IMR-90 (cell line): ENCODE measurements at regions not wholly inside any gene's neighbourhood (a gene's known extent, or its start where the extent isn't known, plus 50 kb on each side); places are given as distances from the start of the nearest gene placed in this dataset.

ENCODE experiments used
- ATAC-seq: fragments of 200-7000 bp; cut with Tn5 transposase; 2 replicates; pipeline ENCODE4 v1.9.1; 2020; ENCODE audit warnings: low read depth, mild to moderate bottlenecking, moderate library complexity
- BruUV-seq: library from RNA; stranded (reverse); fragments of 400-500 nt; replicated peaks from 2 replicates; lab custom pipeline; 2021; lab: Mats Ljungman, UMichigan
- CTCF ChIA-PET: fragments of 300-600 bp; formaldehyde crosslinking; extraction: SDS; loops from one replicate; lab custom pipeline; 2021; ENCODE audit warnings: antibody characterized with exemption; lab: Yijun Ruan, JAX
- POLR2A ChIA-PET: fragments of 300-600 bp; sonication (Branson Sonifier 250); formaldehyde crosslinking; loops from one replicate; lab custom pipeline; 2022; ENCODE audit warnings: antibody characterized with exemption; ENCODE audit not compliant: unreplicated experiment; lab: Charles Lee
- DNase-seq: peaks from one replicate; pipeline ENCODE4 v3.0.0; 2013
- H2AFZ ChIP-seq: replicated peaks from 2 replicates; pipeline ENCODE3; 2013; ENCODE audit warnings: low read length, mild to moderate bottlenecking; ENCODE audit not compliant: poor library complexity
- H2AK5ac ChIP-seq: 2 replicates; pipeline ENCODE4 v1.6.1; 2013; ENCODE audit warnings: low read depth, low read length, inconsistent platforms
- H2AK9ac ChIP-seq: replicated peaks from 2 replicates; pipeline ENCODE3; 2013; ENCODE audit warnings: mild to moderate bottlenecking, low read depth, low read length, moderate library complexity; ENCODE audit not compliant: poor library complexity
- H2BK120ac ChIP-seq: 2 replicates; pipeline ENCODE4 v1.6.1; 2013; ENCODE audit warnings: low read depth, low read length, inconsistent platforms
- H2BK15ac ChIP-seq: 3 replicates; pipeline ENCODE4 v1.6.1; 2013; ENCODE audit warnings: low read depth, low read length, inconsistent platforms
- H2BK20ac ChIP-seq: 2 replicates; pipeline ENCODE4 v1.6.1; 2013; ENCODE audit warnings: low read depth, mild to moderate bottlenecking, inconsistent platforms, low read length, moderate library complexity
- H2BK5ac ChIP-seq: 2 replicates; pipeline ENCODE4 v1.6.1; 2013; ENCODE audit warnings: mild to moderate bottlenecking, low read depth, low read length, inconsistent platforms; ENCODE audit not compliant: poor library complexity, severe bottlenecking
- H3K14ac ChIP-seq: replicated peaks from 2 replicates; pipeline ENCODE4 v1.6.1; 2013; ENCODE audit warnings: low read depth, low read length, inconsistent platforms
- H3K18ac ChIP-seq: 2 replicates; pipeline ENCODE4 v1.6.1; 2013; ENCODE audit warnings: low read depth, low read length, control low read depth
- H3K23ac ChIP-seq: 2 replicates; pipeline ENCODE4 v1.6.1; 2013; ENCODE audit warnings: low read depth, low read length, inconsistent platforms
- H3K27ac ChIP-seq: 2 replicates; pipeline ENCODE4 v1.5.1; 2013; ENCODE audit warnings: mild to moderate bottlenecking, control low read depth, low read length; ENCODE audit not compliant: insufficient read depth
- H3K27me3 ChIP-seq: 2 replicates; pipeline ENCODE4 v1.6.1; 2013; ENCODE audit warnings: low read length; ENCODE audit not compliant: control insufficient read depth, insufficient read depth
- H3K36me3 ChIP-seq: 2 replicates; pipeline ENCODE4 v1.6.1; 2013; ENCODE audit warnings: low read length, mixed read lengths; ENCODE audit not compliant: control insufficient read depth, insufficient read depth
- H3K4ac ChIP-seq: 2 replicates; pipeline ENCODE4 v1.6.1; 2013; ENCODE audit warnings: low read depth, low read length, inconsistent platforms
- H3K4me1 ChIP-seq: 2 replicates; pipeline ENCODE4 v1.6.1; 2013; ENCODE audit warnings: low read length, mixed read lengths; ENCODE audit not compliant: control insufficient read depth, insufficient read depth
- H3K4me2 ChIP-seq: 2 replicates; pipeline ENCODE4 v1.6.1; 2013; ENCODE audit warnings: low read depth, mild to moderate bottlenecking, control low read depth, low read length, moderate library complexity
- H3K4me3 ChIP-seq: 2 replicates; pipeline ENCODE4 v1.5.1; 2013; ENCODE audit warnings: low read depth, mild to moderate bottlenecking, control low read depth, low read length, moderate library complexity; ENCODE audit not compliant: insufficient read depth
- H3K56ac ChIP-seq: 2 replicates; pipeline ENCODE4 v1.6.1; 2013; ENCODE audit warnings: low read length, inconsistent platforms; ENCODE audit not compliant: insufficient read depth; ENCODE audit errors: extremely low read depth
- H3K79me1 ChIP-seq, 2 experiments: 2 replicates each; pipeline ENCODE4 v1.6.1; 2013; ENCODE audit warnings: low read length in 2 of 2, inconsistent platforms in 1 of 2, low read depth in 1 of 2
- H3K9ac ChIP-seq: 2 replicates; pipeline ENCODE4 v1.6.1; 2013; ENCODE audit warnings: low read depth, low read length, control low read depth
- H3K9me1 ChIP-seq: 2 replicates; pipeline ENCODE4 v1.6.1; 2013; ENCODE audit warnings: low read length, inconsistent platforms; ENCODE audit not compliant: insufficient read depth
- H3K9me3 ChIP-seq: 2 replicates; pipeline ENCODE4 v1.6.1; 2013; ENCODE audit warnings: low read length; ENCODE audit not compliant: control insufficient read depth, insufficient read depth
- H4K20me1 ChIP-seq: 2 replicates; pipeline ENCODE4 v1.6.1; 2013; ENCODE audit warnings: low read length, inconsistent platforms; ENCODE audit not compliant: insufficient read depth
- H4K5ac ChIP-seq: 2 replicates; pipeline ENCODE4 v1.6.1; 2013; ENCODE audit warnings: mild to moderate bottlenecking, low read depth, low read length, control low read depth
- H4K8ac ChIP-seq, 2 experiments: 2 replicates each; pipeline ENCODE4 v1.6.1; 2013; ENCODE audit warnings: low read depth in 2 of 2, low read length in 2 of 2, control low read depth in 1 of 2, inconsistent platforms in 1 of 2
- H4K91ac ChIP-seq: 2 replicates; pipeline ENCODE4 v1.6.1; 2013; ENCODE audit warnings: low read depth, low read length, inconsistent platforms; ENCODE audit not compliant: insufficient read depth
- CEBPB ChIP-seq: IDR thresholded peaks from 2 replicates; pipeline ENCODE4 v1.6.1; 2012; ENCODE audit warnings: low read depth, low read length, improper control_type of control experiment
- CHD1 ChIP-seq: IDR thresholded peaks from 2 replicates; pipeline ENCODE4 v1.6.1; 2012; ENCODE audit warnings: low read depth, low read length, improper control_type of control experiment
- NFE2L2 ChIP-seq: fragments of 150-350 bp; IDR thresholded peaks from 2 replicates; pipeline ENCODE4 v1.6.1; 2016; ENCODE audit warnings: low read depth, mild to moderate bottlenecking, low read length
- POLR2A ChIP-seq: IDR thresholded peaks from 2 replicates; pipeline ENCODE4 v1.6.1; 2012; ENCODE audit warnings: mild to moderate bottlenecking, low read depth, low read length
- WGBS, 2 experiments: methylation state at CpG; one replicate each; pipeline versions ENCODE4 v1.1.5 to v1.1.7; 2013; ENCODE audit warnings: missing lambda C conversion rate in 2 of 2; ENCODE audit not compliant: insufficient read length in 1 of 2; ENCODE audit errors: extremely low coverage in 2 of 2; 5-methylcytosine and 5-hydroxymethylcytosine counted together
- dilution Hi-C: fragments of 300-500 bp; cut with HindIII; formaldehyde crosslinking; loops from one replicate; pipeline ENCODE4 v1.14.3; 2018; ENCODE audit warnings: low sequenced_read_pairs; ENCODE audit not compliant: unreplicated experiment
- in situ Hi-C: fragments of 300-500 bp; cut with MboI; formaldehyde crosslinking; loops from 3 replicates; pipeline ENCODE4 v1.14.3; 2019; ENCODE audit warnings: low sequenced_read_pairs, inconsistent platforms, mixed read lengths
- intact Hi-C: fragments of 100-400 bp; cut with micrococcal nuclease; formaldehyde crosslinking; loops from 2 replicates; pipeline ENCODE4 v1.10.0; 2022
- TF ChIP-seq, protein P1 (sequence below): fragments of 150-350 bp; IDR thresholded peaks from 2 replicates; pipeline ENCODE4 v1.6.1; 2017; ENCODE audit warnings: mild to moderate bottlenecking, antibody characterized with exemption, low read length, low read depth

DNA sequence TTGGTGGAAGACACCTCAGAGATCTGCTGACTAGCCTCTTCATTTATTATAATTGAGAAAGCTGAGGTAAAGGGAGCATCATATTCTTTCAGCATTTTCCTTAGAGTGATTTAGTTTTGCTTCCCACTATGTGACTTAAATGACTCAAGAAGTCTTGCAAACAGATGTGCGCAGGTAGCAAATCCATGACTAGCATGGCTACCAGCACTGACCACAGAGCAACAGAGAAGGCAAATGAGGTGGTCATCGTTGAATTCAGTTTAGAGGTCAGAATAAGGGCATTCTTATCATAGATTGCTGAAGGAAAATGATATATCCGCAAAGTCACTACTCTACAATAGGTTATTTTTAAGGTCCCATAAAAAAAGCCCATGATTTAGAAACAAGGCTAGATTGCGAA lies 162.2 kb downstream of the PIK3R1 start:
- ATAC-seq (no peak), DNase-seq (no peak)
- H3K4me2 ChIP-seq, result no peak overlapping the region
- no peaks in the 10 kb centered on the region for H3K4me1 ChIP-seq
- TF ChIP-seq CEBPB, result no peak
- TF ChIP-seq, protein P1, sequence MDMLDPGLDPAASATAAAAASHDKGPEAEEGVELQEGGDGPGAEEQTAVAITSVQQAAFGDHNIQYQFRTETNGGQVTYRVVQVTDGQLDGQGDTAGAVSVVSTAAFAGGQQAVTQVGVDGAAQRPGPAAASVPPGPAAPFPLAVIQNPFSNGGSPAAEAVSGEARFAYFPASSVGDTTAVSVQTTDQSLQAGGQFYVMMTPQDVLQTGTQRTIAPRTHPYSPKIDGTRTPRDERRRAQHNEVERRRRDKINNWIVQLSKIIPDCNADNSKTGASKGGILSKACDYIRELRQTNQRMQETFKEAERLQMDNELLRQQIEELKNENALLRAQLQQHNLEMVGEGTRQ, result no peak
- no peak for TF ChIP-seq NFE2L2
- TF ChIP-seq POLR2A, result no peak
- no peak for TF ChIP-seq CHD1
- intact Hi-C loops, result loop anchor here (5.0 kb wide), 1 partner anchor 40 kb away; no protein-coding TSS in a partner anchor
- H2AK5ac ChIP-seq, result no peak overlapping the region
- no peak overlapping the region for H3K4me3 ChIP-seq
- H3K56ac ChIP-seq, result no peak overlapping the region
- no TSS peak for BruUV-seq
- no peak overlapping the region for H4K91ac ChIP-seq
- no peaks in the 10 kb centered on the region for H3K27me3 ChIP-seq
- H3K27ac ChIP-seq, result no peak overlapping the region
- H4K20me1 ChIP-seq, result no peaks in the 10 kb centered on the region
- H2BK20ac ChIP-seq, result no peak overlapping the region
- H3K14ac ChIP-seq, result no peak overlapping the region
- no peaks in the 10 kb centered on the region for H3K9me1 ChIP-seq
- H2BK120ac ChIP-seq, result no peak overlapping the region
- no peak overlapping the region; the same call in 1 of the 2 replicates for H3K18ac ChIP-seq
- H2AFZ ChIP-seq, result no peak overlapping the region
- no peak overlapping the region for H4K8ac ChIP-seq
- H3K79me1 ChIP-seq, result no peaks in the 10 kb centered on the region
- H2BK5ac ChIP-seq, result no peak overlapping the region
- no CpG with 5 or more reads among the region's 4 CpGs for WGBS, 2 experiments
- in situ Hi-C loops, result no loop called here
- POLR2A ChIA-PET, result no interaction called here
- dilution Hi-C loops, result no loop called here
- H3K9ac ChIP-seq, result no peak overlapping the region
- H3K36me3 ChIP-seq, result no peaks in the 10 kb centered on the region
- no peak overlapping the region for H2AK9ac ChIP-seq
- no peak overlapping the region for H3K23ac ChIP-seq
- peaks cover 3% of the 10 kb centered on the region; the same call in 1 of the 2 replicates for H3K9me3 ChIP-seq
- no peak overlapping the region for H4K5ac ChIP-seq
- CTCF ChIA-PET, result no interaction called here
- H2BK15ac ChIP-seq, result no peak overlapping the region
- no peak overlapping the region for H3K4ac ChIP-seq
